OCI-LY1 (cell line): ENCODE measurements at regions not wholly inside any gene's neighbourhood (a gene's known extent, or its start where the extent isn't known, plus 50 kb on each side); places are given as distances from the start of the nearest gene placed in this dataset.

ENCODE experiments used
- H2AFZ ChIP-seq: fragments of 200-600 bp; sonication (generic), shearing (Covaris generic); 2 replicates; pipeline ENCODE4 v1.6.0; 2014; ENCODE audit warnings: antibody characterized with exemption, mild to moderate bottlenecking, low read length
- H3F3A ChIP-seq: fragments of 200-600 bp; sonication (generic), shearing (Covaris generic); 2 replicates; pipeline ENCODE4 v1.6.0; 2014; ENCODE audit warnings: mild to moderate bottlenecking, antibody characterized with exemption, low read length, moderate library complexity; ENCODE audit not compliant: insufficient read depth
- H3K27ac ChIP-seq: fragments of 200-600 bp; sonication (generic); 2 replicates; pipeline ENCODE4 v1.5.1; 2014; ENCODE audit warnings: low read length, mixed run types, mild to moderate bottlenecking, low read depth; ENCODE audit not compliant: poor library complexity, severe bottlenecking
- H3K27me3 ChIP-seq: fragments of 200-600 bp; sonication (generic); 2 replicates; pipeline ENCODE4 v1.6.0; 2014; ENCODE audit warnings: antibody characterized with exemption, mild to moderate bottlenecking, low read length, moderate library complexity; ENCODE audit not compliant: insufficient read depth
- H3K36me3 ChIP-seq: fragments of 200-600 bp; sonication (generic); 2 replicates; pipeline ENCODE4 v1.6.1; 2014; ENCODE audit warnings: mild to moderate bottlenecking, antibody characterized with exemption, low read length, moderate library complexity, mixed read lengths; ENCODE audit not compliant: insufficient read depth
- H3K4me1 ChIP-seq: fragments of 200-600 bp; sonication (generic); 2 replicates; pipeline ENCODE4 v1.5.1; 2014; ENCODE audit warnings: mild to moderate bottlenecking, low read length, moderate library complexity; ENCODE audit not compliant: insufficient read depth, severe bottlenecking
- H3K4me2 ChIP-seq: fragments of 200-600 bp; sonication (generic), shearing (Covaris generic); 2 replicates; pipeline ENCODE4 v1.6.1; 2014; ENCODE audit warnings: low read length
- H3K4me3 ChIP-seq: fragments of 200-600 bp; sonication (generic); 2 replicates; pipeline ENCODE4 v1.5.1; 2014; ENCODE audit warnings: low read length, low read depth, mild to moderate bottlenecking, mixed read lengths; ENCODE audit not compliant: poor library complexity, severe bottlenecking
- H3K79me2 ChIP-seq: fragments of 200-600 bp; shearing (Covaris generic); 2 replicates; pipeline ENCODE4 v1.6.1; 2016; ENCODE audit warnings: mixed run types, low read length, mixed read lengths; ENCODE audit not compliant: insufficient read depth
- H3K9ac ChIP-seq: fragments of 200-600 bp; sonication (generic), shearing (Covaris generic); 2 replicates; pipeline ENCODE4 v1.6.1; 2014; ENCODE audit warnings: mild to moderate bottlenecking, low read length, mixed read lengths
- H3K9me2 ChIP-seq: fragments of 200-600 bp; sonication (generic), shearing (Covaris generic); 2 replicates; pipeline ENCODE4 v1.6.1; 2014; ENCODE audit warnings: low read depth, mild to moderate bottlenecking, low read length, mixed read lengths
- H3K9me3 ChIP-seq: fragments of 200-600 bp; shearing (Covaris generic); 2 replicates; pipeline ENCODE4 v1.6.1; 2014; ENCODE audit warnings: low read length, mixed read lengths
- H4K20me1 ChIP-seq: fragments of 200-600 bp; sonication (generic), shearing (Covaris generic); 2 replicates; pipeline ENCODE4 v1.6.0; 2016; ENCODE audit warnings: mild to moderate bottlenecking, low read length; ENCODE audit not compliant: insufficient read depth
- CTCF ChIP-seq: fragments of 200-600 bp; sonication (generic), shearing (Covaris generic); IDR thresholded peaks from 2 replicates; pipeline ENCODE4 v1.5.1; 2017; ENCODE audit warnings: mild to moderate bottlenecking, antibody characterized with exemption, low read length, moderate library complexity, mixed read lengths
- EZH2 ChIP-seq: fragments of 200-600 bp; sonication (generic), shearing (Covaris generic); IDR thresholded peaks from 2 replicates; pipeline ENCODE4 v1.8.0; 2017; ENCODE audit warnings: borderline replicate concordance, mixed run types, mild to moderate bottlenecking, antibody characterized with exemption, low read length, moderate library complexity, mixed read lengths

DNA sequence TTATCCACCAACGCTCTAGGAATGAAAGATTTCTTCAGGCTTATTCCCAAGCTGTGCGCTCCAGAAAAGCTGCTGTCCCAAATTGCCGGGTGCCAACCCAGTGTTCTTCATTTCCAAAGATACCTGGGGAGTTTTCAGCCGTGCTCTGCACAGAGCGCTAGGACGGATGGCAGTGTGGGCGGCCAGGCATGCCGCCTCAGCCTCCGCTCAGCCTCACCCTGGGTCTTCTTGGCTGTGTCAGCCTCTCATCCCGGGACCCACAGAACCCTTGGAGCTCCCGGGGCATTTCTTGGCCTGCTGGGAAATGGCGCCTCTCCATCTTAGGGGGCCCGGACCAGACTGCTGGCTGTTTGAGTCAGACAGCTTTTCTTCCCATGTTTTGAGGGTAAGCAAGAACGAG, 116.9 kb upstream of the SLC25A33 start:
- Histone ChIP-seq H3K4me1 (peaks cover 99% of the 10 kb centered on the region), H3K9me3 (no peaks in the 10 kb centered on the region), H3K36me3 (no peaks in the 10 kb centered on the region), H3K4me2 (peak overlapping the region; percentile 42), H4K20me1 (no peaks in the 10 kb centered on the region), H3K4me3 (peak overlapping the region; percentile 22), H3K9ac (peak overlapping the region; percentile 51; the same call in 1 of the 2 replicates), H3K27ac (peak overlapping the region; percentile 98), H3K79me2 (no peaks in the 10 kb centered on the region), H3K27me3 (no peaks in the 10 kb centered on the region), H3K9me2 (no peaks in the 10 kb centered on the region), H3F3A (peaks cover 5% of the 10 kb centered on the region; the same call in 1 of the 2 replicates), H2AFZ (no peak overlapping the region)
- TF ChIP-seq EZH2 = no peak
- TF ChIP-seq CTCF = no peak

GRCh38 chr1:9422911-9423505, 116.3 kb upstream of the SLC25A33 start:
- Histone ChIP-seq H3K4me2 (peak overlapping the region; percentile 42), H2AFZ (no peak overlapping the region), H3K4me1 (peaks cover 99% of the 10 kb centered on the region), H3F3A (peaks cover 5% of the 10 kb centered on the region; the same call in 1 of the 2 replicates), H3K9ac (peak overlapping the region; percentile 51; the same call in 1 of the 2 replicates), H3K36me3 (no peaks in the 10 kb centered on the region), H3K9me3 (no peaks in the 10 kb centered on the region), H4K20me1 (no peaks in the 10 kb centered on the region), H3K9me2 (no peaks in the 10 kb centered on the region), H3K27me3 (no peaks in the 10 kb centered on the region), H3K27ac (peak overlapping the region; percentile 98), H3K4me3 (peak overlapping the region; percentile 22), H3K79me2 (no peaks in the 10 kb centered on the region)
- TF ChIP-seq CTCF = no peak
- no peak for TF ChIP-seq EZH2

DNA sequence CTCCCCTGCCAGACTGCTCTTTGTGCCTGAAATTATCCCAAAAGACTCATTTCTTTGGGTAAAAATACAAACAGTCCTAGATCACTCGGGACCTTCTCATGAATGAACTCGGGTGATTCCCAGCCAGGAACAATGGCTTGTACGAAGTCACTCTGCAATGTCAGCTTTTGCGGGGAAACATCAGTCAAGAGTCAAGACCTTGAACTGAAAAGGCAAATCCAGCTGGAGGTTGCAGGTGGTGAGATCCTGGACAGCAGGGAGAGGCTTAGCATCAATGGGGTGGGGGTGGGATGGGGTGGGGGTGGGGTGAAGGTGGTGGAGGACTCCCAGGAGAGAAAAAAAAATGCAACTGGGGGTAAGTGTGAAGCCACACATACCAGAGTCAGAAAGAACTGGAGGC, 115.0 kb upstream of the SLC25A33 start:
- Histone ChIP-seq H3K79me2 (no peaks in the 10 kb centered on the region), H3K4me2 (peak overlapping the region; percentile 42; the same call in 1 of the 2 replicates), H3K9me3 (no peaks in the 10 kb centered on the region), H2AFZ (no peak overlapping the region), H3K36me3 (no peaks in the 10 kb centered on the region), H3K9me2 (no peaks in the 10 kb centered on the region), H3K9ac (peak overlapping the region; percentile 15; the same call in 1 of the 2 replicates), H4K20me1 (no peaks in the 10 kb centered on the region), H3K4me1 (peaks cover 96% of the 10 kb centered on the region), H3F3A (peaks cover 5% of the 10 kb centered on the region; the same call in 1 of the 2 replicates), H3K27ac (peak overlapping the region; percentile 98), H3K4me3 (no peak overlapping the region), H3K27me3 (no peaks in the 10 kb centered on the region)
- no peak for TF ChIP-seq EZH2
- TF ChIP-seq CTCF = no peak
